Tibial nerve (tissue), 4 donors: ENCODE measurements at regions not wholly inside any gene's neighbourhood (a gene's known extent, or its start where the extent isn't known, plus 50 kb on each side); places are given as distances from the start of the nearest gene placed in this dataset.

ENCODE experiments used
- DNase-seq, 2 donors: peaks; one replicate each; pipeline ENCODE4 v3.0.0-alpha.2; 2019; ENCODE audit warnings: low spot score in 2 of 2
- H3K27ac ChIP-seq, 4 donors: fragments of 200-600 bp; sonication (generic) in 3 of 4; one replicate each; pipeline ENCODE4 v1.5.1; 2017 to 2019; ENCODE audit warnings: mild to moderate bottlenecking in 1 of 4
- H3K27me3 ChIP-seq, 2 donors: fragments of 200-600 bp; sonication (generic) in 1 of 2; one replicate each; pipeline versions ENCODE4 v1.5.1 to v1.6.0; 2017 to 2019
- H3K36me3 ChIP-seq, 3 donors: fragments of 200-600 bp; sonication (generic); one replicate each; pipeline ENCODE4 v1.5.1; 2018 to 2019
- H3K4me1 ChIP-seq, 4 donors: fragments of 200-600 bp; sonication (generic) in 3 of 4; one replicate each; pipeline ENCODE4 v1.5.1; 2017 to 2019
- H3K4me3 ChIP-seq, 4 donors: fragments of 200-600 bp; sonication (generic) in 3 of 4; one replicate each; pipeline ENCODE4 v1.5.1; 2017 to 2019; ENCODE audit warnings: mild to moderate bottlenecking in 1 of 4, moderate library complexity in 1 of 4
- H3K9me3 ChIP-seq, 4 donors: fragments of 200-600 bp; sonication (generic) in 3 of 4; one replicate each; pipeline ENCODE4 v1.5.1; 2017 to 2019
- EP300 ChIP-seq, 2 donors: sonication (generic); formaldehyde crosslinking; IDR thresholded peaks; one replicate each; pipeline ENCODE4 v1.6.1; 2017; ENCODE audit warnings: antibody characterized with exemption in 2 of 2, mild to moderate bottlenecking in 1 of 2
- POLR2A ChIP-seq, 2 donors: fragments of 450-650 bp; IDR thresholded peaks; one replicate each; pipeline ENCODE4 v1.6.1; 2017; ENCODE audit warnings: antibody characterized with exemption in 2 of 2, mild to moderate bottlenecking in 2 of 2, moderate library complexity in 2 of 2
- WGBS, 2 donors: methylation state at CpG; one replicate each; pipeline ENCODE4 v1.1.5; 2018; 5-methylcytosine and 5-hydroxymethylcytosine counted together
- TF ChIP-seq, protein P1 (sequence below), 5 experiments: fragments of 200-600 bp in 3 of 5; fragments of 450-650 bp in 2 of 5; sonication (generic) in 3 of 5; IDR thresholded peaks; one replicate each; pipeline ENCODE4 v1.5.1; 2016 to 2019; ENCODE audit warnings: antibody characterized with exemption in 5 of 5, mild to moderate bottlenecking in 3 of 5, moderate library complexity in 2 of 5

DNA sequence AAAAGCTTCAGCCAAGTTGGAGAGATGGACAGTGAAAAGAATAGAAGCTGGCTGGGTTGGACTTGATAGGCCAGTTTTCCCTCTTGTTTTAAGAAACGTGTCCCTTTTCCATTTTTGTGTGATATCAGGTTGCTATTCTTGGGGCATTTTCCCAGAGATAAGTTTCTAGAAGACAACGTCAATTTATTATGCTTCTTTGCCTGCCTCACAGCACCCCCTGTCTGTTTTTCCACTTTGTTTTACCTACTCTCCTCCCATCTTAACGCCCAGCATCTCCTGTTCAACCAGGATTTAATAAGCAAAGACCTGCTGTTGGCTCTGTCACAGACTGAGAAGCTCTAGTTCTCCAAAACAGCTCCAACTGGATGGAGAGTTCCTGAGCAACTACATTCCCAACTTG, 317.8 kb upstream of the ZNF521 start:
- H3K4me3 ChIP-seq = no peak overlapping the region
- H3K36me3 ChIP-seq = no peaks in the 10 kb centered on the region
- no peaks in the 10 kb centered on the region for H3K27me3 ChIP-seq
- no peaks in the 10 kb centered on the region for H3K4me1 ChIP-seq
- no peak overlapping the region for H3K27ac ChIP-seq
- WGBS, 2 donors = 38 to 50% methylated on average over 3 of the region's 3 CpGs
- TF ChIP-seq EP300 (IDR thresholded peaks at IDR 0.05) = no peak
- no peak for TF ChIP-seq POLR2A (IDR thresholded peaks at IDR 0.05)
- TF ChIP-seq, protein P1, sequence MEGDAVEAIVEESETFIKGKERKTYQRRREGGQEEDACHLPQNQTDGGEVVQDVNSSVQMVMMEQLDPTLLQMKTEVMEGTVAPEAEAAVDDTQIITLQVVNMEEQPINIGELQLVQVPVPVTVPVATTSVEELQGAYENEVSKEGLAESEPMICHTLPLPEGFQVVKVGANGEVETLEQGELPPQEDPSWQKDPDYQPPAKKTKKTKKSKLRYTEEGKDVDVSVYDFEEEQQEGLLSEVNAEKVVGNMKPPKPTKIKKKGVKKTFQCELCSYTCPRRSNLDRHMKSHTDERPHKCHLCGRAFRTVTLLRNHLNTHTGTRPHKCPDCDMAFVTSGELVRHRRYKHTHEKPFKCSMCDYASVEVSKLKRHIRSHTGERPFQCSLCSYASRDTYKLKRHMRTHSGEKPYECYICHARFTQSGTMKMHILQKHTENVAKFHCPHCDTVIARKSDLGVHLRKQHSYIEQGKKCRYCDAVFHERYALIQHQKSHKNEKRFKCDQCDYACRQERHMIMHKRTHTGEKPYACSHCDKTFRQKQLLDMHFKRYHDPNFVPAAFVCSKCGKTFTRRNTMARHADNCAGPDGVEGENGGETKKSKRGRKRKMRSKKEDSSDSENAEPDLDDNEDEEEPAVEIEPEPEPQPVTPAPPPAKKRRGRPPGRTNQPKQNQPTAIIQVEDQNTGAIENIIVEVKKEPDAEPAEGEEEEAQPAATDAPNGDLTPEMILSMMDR (IDR thresholded peaks at IDR 0.05) = no peak
- H3K9me3 ChIP-seq = no peaks in the 10 kb centered on the region
- DNase-seq = no peak

DNA sequence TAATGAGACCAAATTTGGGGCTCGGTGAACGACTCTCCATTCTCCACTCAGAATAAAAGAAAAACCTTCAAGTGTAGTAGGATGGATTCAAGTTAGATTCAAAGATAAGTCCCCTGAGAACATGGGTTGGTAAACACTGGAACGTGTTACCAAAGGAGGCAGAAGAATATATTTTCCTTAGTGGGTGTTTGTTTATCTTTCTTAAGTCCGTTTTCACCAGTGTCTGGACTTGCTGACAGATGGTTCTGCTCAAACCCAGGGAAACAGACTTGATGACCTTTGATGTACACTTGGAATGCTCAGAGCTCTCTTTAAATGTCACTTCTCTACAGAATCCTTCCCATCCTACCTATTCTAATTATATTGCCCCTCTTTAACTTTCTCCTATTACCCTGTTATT, 310.3 kb upstream of the ZNF521 start:
- 57 to 71% methylated on average over 4 of the region's 4 CpGs for WGBS, 2 donors
- no peaks in the 10 kb centered on the region for H3K27me3 ChIP-seq
- no peaks in the 10 kb centered on the region for H3K4me1 ChIP-seq
- H3K36me3 ChIP-seq = no peaks in the 10 kb centered on the region
- no peaks in the 10 kb centered on the region for H3K9me3 ChIP-seq
- TF ChIP-seq POLR2A (IDR thresholded peaks at IDR 0.05) (no peak), EP300 (IDR thresholded peaks at IDR 0.05) (no peak)
- TF ChIP-seq, protein P1 (IDR thresholded peaks at IDR 0.05) = no peak
- DNase-seq = no peak
- H3K27ac ChIP-seq = no peak overlapping the region
- H3K4me3 ChIP-seq = no peak overlapping the region

DNA sequence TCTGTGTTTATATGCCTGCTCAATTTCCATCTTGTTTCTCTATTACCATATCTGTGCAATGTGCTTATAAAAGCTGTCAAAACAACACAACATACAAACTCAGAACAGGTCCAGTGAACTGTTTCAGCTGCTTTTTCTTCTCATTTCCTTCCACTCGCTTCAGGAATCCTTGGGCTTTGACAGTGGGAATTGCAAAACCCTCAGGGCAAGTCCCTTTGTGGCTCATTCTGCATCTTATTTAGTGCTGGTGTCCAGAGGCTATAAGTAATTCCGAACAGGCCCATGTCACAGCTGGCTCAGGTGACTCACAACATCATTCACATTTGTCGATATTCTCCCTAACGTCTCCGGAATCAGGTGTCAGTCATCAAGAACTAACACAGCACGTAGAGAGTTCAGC, 309.9 kb upstream of the ZNF521 start:
- TF ChIP-seq, protein P1 (IDR thresholded peaks at IDR 0.05) = no peak
- no peak for TF ChIP-seq POLR2A (IDR thresholded peaks at IDR 0.05)
- TF ChIP-seq EP300 (IDR thresholded peaks at IDR 0.05) = no peak
- Histone ChIP-seq H3K27me3 (no peaks in the 10 kb centered on the region), H3K27ac (no peak overlapping the region), H3K4me1 (no peaks in the 10 kb centered on the region), H3K4me3 (no peak overlapping the region), H3K9me3 (no peaks in the 10 kb centered on the region), H3K36me3 (no peaks in the 10 kb centered on the region)
- DNase-seq = no peak
- 59 to 62% methylated on average over 6 of the region's 6 CpGs for WGBS, 2 donors

DNA sequence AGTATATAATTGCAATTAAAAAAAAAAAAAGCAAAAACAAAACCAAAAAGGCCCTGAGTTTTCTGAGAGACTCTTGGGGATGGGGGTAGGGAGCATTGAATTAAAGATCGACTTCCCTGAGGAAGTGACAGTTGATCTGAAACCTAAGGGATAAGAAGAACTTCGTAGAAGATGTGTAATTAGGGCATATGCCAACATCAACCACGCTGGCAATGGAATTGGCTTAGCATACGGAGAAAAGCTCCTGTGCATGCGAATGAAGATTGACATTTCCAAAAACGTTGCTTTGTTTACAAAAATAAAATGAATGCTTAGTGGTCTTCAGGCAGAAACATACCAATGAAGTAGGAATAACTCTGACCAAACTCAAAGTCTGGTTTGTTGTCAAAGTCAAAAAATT, 307.6 kb upstream of the ZNF521 start:
- TF ChIP-seq, protein P1 (IDR thresholded peaks at IDR 0.05) = no peak
- TF ChIP-seq POLR2A (IDR thresholded peaks at IDR 0.05) = no peak
- no peak for TF ChIP-seq EP300 (IDR thresholded peaks at IDR 0.05)
- WGBS, 2 donors = 83 to 86% methylated on average over 6 of the region's 6 CpGs
- H3K4me1 ChIP-seq = no peaks in the 10 kb centered on the region
- DNase-seq = no peak
- no peaks in the 10 kb centered on the region for H3K9me3 ChIP-seq
- H3K4me3 ChIP-seq = no peak overlapping the region
- no peak overlapping the region for H3K27ac ChIP-seq
- H3K27me3 ChIP-seq = no peaks in the 10 kb centered on the region
- no peaks in the 10 kb centered on the region for H3K36me3 ChIP-seq

DNA sequence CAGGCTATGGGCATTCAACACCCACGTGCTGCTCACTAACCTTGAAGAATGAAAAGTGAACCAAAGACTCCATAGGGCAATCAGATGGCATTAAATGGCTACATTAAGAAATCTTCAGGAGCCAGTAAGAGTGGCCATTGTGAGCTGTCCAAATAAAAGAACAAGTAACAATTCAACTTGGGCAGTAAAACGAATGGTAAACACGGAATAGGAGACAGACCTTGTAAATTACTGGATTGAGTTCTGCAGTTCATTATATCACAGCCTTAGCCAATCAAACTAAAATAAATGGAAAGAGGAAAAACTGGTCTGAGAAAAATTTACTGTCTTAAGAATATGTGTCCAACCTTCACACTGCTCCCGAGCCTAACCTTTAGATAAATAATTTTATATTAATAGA, 306.5 kb upstream of the ZNF521 start:
- Histone ChIP-seq H3K27me3 (no peaks in the 10 kb centered on the region), H3K4me1 (no peaks in the 10 kb centered on the region), H3K36me3 (no peaks in the 10 kb centered on the region), H3K27ac (no peak overlapping the region), H3K4me3 (no peak overlapping the region), H3K9me3 (no peaks in the 10 kb centered on the region)
- 50 to 53% methylated on average over 4 of the region's 4 CpGs for WGBS, 2 donors
- no peak for DNase-seq
- no peak for TF ChIP-seq EP300 (IDR thresholded peaks at IDR 0.05)
- TF ChIP-seq, protein P1 (IDR thresholded peaks at IDR 0.05) = no peak
- TF ChIP-seq POLR2A (IDR thresholded peaks at IDR 0.05) = no peak
